Ectodermal cell (in vitro differentiated cells): ENCODE measurements at regions not wholly inside any gene's neighbourhood (a gene's known extent, or its start where the extent isn't known, plus 50 kb on each side); places are given as distances from the start of the nearest gene placed in this dataset.

ENCODE experiments used
- H3K27ac ChIP-seq: 2 replicates; pipeline ENCODE4 v1.7.0; 2013; ENCODE audit warnings: mild to moderate bottlenecking, low read depth, low read length; ENCODE audit not compliant: insufficient read depth, poor library complexity, severe bottlenecking
- H3K27me3 ChIP-seq: 2 replicates; pipeline ENCODE4 v1.7.0; 2013; ENCODE audit warnings: mild to moderate bottlenecking, low read length; ENCODE audit not compliant: insufficient read depth, control insufficient read depth, poor library complexity, severe bottlenecking
- H3K36me3 ChIP-seq: one replicate; pipeline ENCODE4 v1.7.0; 2013; ENCODE audit warnings: low read length; ENCODE audit not compliant: control insufficient read depth, insufficient read depth
- H3K4me1 ChIP-seq: one replicate; pipeline ENCODE4 v1.7.0; 2013; ENCODE audit warnings: low read length; ENCODE audit not compliant: control insufficient read depth, insufficient read depth
- H3K4me3 ChIP-seq: 2 replicates; pipeline ENCODE4 v1.7.0; 2013; ENCODE audit warnings: low read depth, low read length, control low read depth; ENCODE audit not compliant: insufficient read depth
- H3K9me3 ChIP-seq: 2 replicates; pipeline ENCODE4 v1.7.0; 2013; ENCODE audit warnings: mild to moderate bottlenecking, low read length, moderate library complexity; ENCODE audit not compliant: control insufficient read depth
- WGBS, 2 experiments: methylation state at CpG; one replicate each; pipeline ENCODE4 v1.1.7; 2013; ENCODE audit warnings: missing lambda C conversion rate in 2 of 2; 5-methylcytosine and 5-hydroxymethylcytosine counted together

GRCh38 chr3:168473334-168473890, 377.7 kb upstream of the GOLIM4 start:
- H3K4me3 ChIP-seq: no peak overlapping the region
- 94 to 96% methylated on average over 4 of the region's 4 CpGs for WGBS, 2 experiments
- no peaks in the 10 kb centered on the region for H3K36me3 ChIP-seq
- peaks cover 7% of the 10 kb centered on the region for H3K4me1 ChIP-seq
- H3K27ac ChIP-seq: no peak overlapping the region
- no peaks in the 10 kb centered on the region for H3K9me3 ChIP-seq
- no peaks in the 10 kb centered on the region for H3K27me3 ChIP-seq

- Histone ChIP-seq H3K9me3 (no peaks in the 10 kb centered on the region), H3K36me3 (no peaks in the 10 kb centered on the region), H3K4me1 (peaks cover 7% of the 10 kb centered on the region), H3K27me3 (no peaks in the 10 kb centered on the region), H3K27ac (no peak overlapping the region), H3K4me3 (no peak overlapping the region)
These were observed 377.1 kb upstream of the GOLIM4 start for GRCh38 chr3:168472783-168473182.

- no peaks in the 10 kb centered on the region for H3K9me3 ChIP-seq
These were observed 374.7 kb upstream of the GOLIM4 start for GRCh38 chr3:168470380-168470779.

GRCh38 chr3:168469436-168469835, 373.7 kb upstream of the GOLIM4 start:
- no peaks in the 10 kb centered on the region for H3K27me3 ChIP-seq
- H3K4me3 ChIP-seq: no peak overlapping the region
- H3K4me1 ChIP-seq: peaks cover 11% of the 10 kb centered on the region
- no peaks in the 10 kb centered on the region for H3K9me3 ChIP-seq
- WGBS, 2 experiments: 90 to 100% methylated on average over 1 to 3 of the region's 3 CpGs
- H3K27ac ChIP-seq: no peak overlapping the region
- H3K36me3 ChIP-seq: no peaks in the 10 kb centered on the region

More at GRCh38 chr3:168470380-168470779, 374.7 kb upstream of the GOLIM4 start:
- Histone ChIP-seq H3K4me1 (peaks cover 7% of the 10 kb centered on the region), H3K36me3 (no peaks in the 10 kb centered on the region), H3K27ac (no peak overlapping the region), H3K4me3 (no peak overlapping the region), H3K27me3 (no peaks in the 10 kb centered on the region)
- 95 to 96% methylated on average over 4 of the region's 4 CpGs for WGBS, 2 experiments

- no peak overlapping the region for H3K4me3 ChIP-seq
- H3K4me1 ChIP-seq: peaks cover 3% of the 10 kb centered on the region
- H3K27me3 ChIP-seq: no peaks in the 10 kb centered on the region
- no peaks in the 10 kb centered on the region for H3K36me3 ChIP-seq
- no peak overlapping the region for H3K27ac ChIP-seq
- no peaks in the 10 kb centered on the region for H3K9me3 ChIP-seq
- WGBS, 2 experiments: 72 to 73% methylated on average over 4 of the region's 6 CpGs
These were observed 371.5 kb upstream of the GOLIM4 start for GRCh38 chr3:168467115-168467714.

GRCh38 chr3:168461793-168462192, 366.1 kb upstream of the GOLIM4 start:
- no peaks in the 10 kb centered on the region for H3K9me3 ChIP-seq
- H3K4me3 ChIP-seq: no peak overlapping the region
- H3K27ac ChIP-seq: no peak overlapping the region
- no peaks in the 10 kb centered on the region for H3K27me3 ChIP-seq
- H3K36me3 ChIP-seq: no peaks in the 10 kb centered on the region
- H3K4me1 ChIP-seq: peaks cover 3% of the 10 kb centered on the region

GRCh38 chr3:168459226-168459784, 363.6 kb upstream of the GOLIM4 start:
- Histone ChIP-seq H3K4me3 (no peak overlapping the region), H3K27me3 (no peaks in the 10 kb centered on the region), H3K36me3 (no peaks in the 10 kb centered on the region), H3K27ac (no peak overlapping the region), H3K4me1 (no peaks in the 10 kb centered on the region), H3K9me3 (no peaks in the 10 kb centered on the region)
- WGBS, 2 experiments: 86 to 100% methylated on average over 1 of the region's 2 CpGs

- Histone ChIP-seq H3K27me3 (no peaks in the 10 kb centered on the region), H3K4me1 (no peaks in the 10 kb centered on the region), H3K36me3 (no peaks in the 10 kb centered on the region), H3K27ac (no peak overlapping the region), H3K9me3 (no peaks in the 10 kb centered on the region), H3K4me3 (no peak overlapping the region)
- 90 to 92% methylated on average over 3 to 4 of the region's 4 CpGs for WGBS, 2 experiments
These were observed 362.3 kb upstream of the GOLIM4 start for GRCh38 chr3:168457954-168458539.

- H3K4me3 ChIP-seq: no peak overlapping the region
- no peak overlapping the region for H3K27ac ChIP-seq
- H3K4me1 ChIP-seq: no peaks in the 10 kb centered on the region
- H3K36me3 ChIP-seq: no peaks in the 10 kb centered on the region
- WGBS, 2 experiments: 71 to 80% methylated on average over 5 of the region's 5 CpGs
- no peaks in the 10 kb centered on the region for H3K27me3 ChIP-seq
- no peaks in the 10 kb centered on the region for H3K9me3 ChIP-seq
These were observed 360.1 kb upstream of the GOLIM4 start for GRCh38 chr3:168455814-168456213.

- Histone ChIP-seq H3K36me3 (no peaks in the 10 kb centered on the region), H3K4me1 (no peaks in the 10 kb centered on the region), H3K27ac (no peak overlapping the region), H3K4me3 (no peak overlapping the region), H3K9me3 (no peaks in the 10 kb centered on the region), H3K27me3 (no peaks in the 10 kb centered on the region)
- 94 to 96% methylated on average over 1 of the region's 2 CpGs for WGBS, 2 experiments
These were observed 357.9 kb upstream of the GOLIM4 start for GRCh38 chr3:168453623-168454022.
